PC-3 (cell line): ENCODE measurements at regions not wholly inside any gene's neighbourhood (a gene's known extent, or its start where the extent isn't known, plus 50 kb on each side); places are given as distances from the start of the nearest gene placed in this dataset.
"Not testable (repeated sequence)": the region's sequence is repeated elsewhere in the genome, so short reads cannot be mapped to it uniquely, and the experiment has no call there.

Experiments
- CTCF ChIP-seq: fragments of 300-600 bp; sonication (generic); conservative IDR thresholded peaks from 2 replicates; pipeline ENCODE4 v1.5.1; 2017; ENCODE audit warnings: antibody characterized with exemption, low read depth, mild to moderate bottlenecking, low read length
- EZH2 ChIP-seq: fragments of 300-600 bp; sonication (generic); IDR thresholded peaks from one replicate; pipeline ENCODE4 v1.6.1; 2017; ENCODE audit warnings: antibody characterized with exemption, mild to moderate bottlenecking, low read length; ENCODE audit not compliant: unreplicated experiment
- EZH2phosphoT487 ChIP-seq: fragments of 300-600 bp; sonication (generic); IDR thresholded peaks from 2 replicates; pipeline ENCODE4 v1.6.1; 2018; ENCODE audit warnings: mild to moderate bottlenecking, antibody characterized with exemption, low read length, borderline replicate concordance

- TF ChIP-seq CTCF, EZH2, EZH2phosphoT487: not testable (repeated sequence)
These were observed 144.9 kb upstream of the SMIM30 start for GRCh38 chr7:113263215-113263742.
